RWPE1 (cell line): ENCODE measurements at regions not wholly inside any gene's neighbourhood (a gene's known extent, or its start where the extent isn't known, plus 50 kb on each side); places are given as distances from the start of the nearest gene placed in this dataset.

Source experiments
- CTCF ChIA-PET: fragments of 350-600 bp; sonication (Branson Sonifier 250); formaldehyde crosslinking; extraction: SDS; loops from one replicate; lab custom pipeline; 2021; lab: Yijun Ruan, JAX
- POLR2A ChIA-PET: fragments of 400-600 bp; formaldehyde crosslinking; extraction: SDS; loops from one replicate; lab custom pipeline; 2020; ENCODE audit warnings: antibody characterized with exemption; ENCODE audit not compliant: low non-redundant PET; lab: Yijun Ruan, JAX
- DNase-seq: peaks from one replicate; pipeline ENCODE4 v3.0.0; 2012; ENCODE audit warnings: low spot score
- H3K27ac ChIP-seq: fragments of 450-650 bp; 2 replicates; pipeline ENCODE4 v1.5.1; 2017
- CTCF ChIP-seq: fragments of 450-650 bp; conservative IDR thresholded peaks from 2 replicates; pipeline ENCODE4 v1.5.1; 2017; ENCODE audit warnings: low read depth, mild to moderate bottlenecking

- CTCF ChIA-PET: interaction anchor here (0.6 kb wide), 1 partner anchor 18 kb away, joined by 3 read pairs; no protein-coding TSS in a partner anchor
- no peak for TF ChIP-seq CTCF
- no peak for DNase-seq
- no peak overlapping the region for H3K27ac ChIP-seq
- POLR2A ChIA-PET: no interaction called here
Measured at GRCh38 chr3:189394599-189395121, 222.9 kb downstream of the TPRG1 start.

GRCh38 chr3:189395825-189396224 is 224.1 kb downstream of the TPRG1 start:
- TF ChIP-seq CTCF: no peak
- ChIA-PET CTCF (no interaction called here), POLR2A (no interaction called here)
- no peak overlapping the region for H3K27ac ChIP-seq
- no peak for DNase-seq

GRCh38 chr3:189398656-189399055 is 226.9 kb downstream of the TPRG1 start:
- CTCF ChIA-PET: no interaction called here
- no peak for DNase-seq
- no peak for TF ChIP-seq CTCF
- POLR2A ChIA-PET: no interaction called here
- no peak overlapping the region for H3K27ac ChIP-seq

- CTCF ChIA-PET: no interaction called here
- no peak for DNase-seq
- no peak overlapping the region for H3K27ac ChIP-seq
- no peak for TF ChIP-seq CTCF
- POLR2A ChIA-PET: no interaction called here
Measured at GRCh38 chr3:189401196-189401595, 229.4 kb downstream of the TPRG1 start.

GRCh38 chr3:189403194-189403593 is 228.0 kb upstream of the TP63 start:
- CTCF ChIA-PET: interaction anchor here (0.6 kb wide), 1 partner anchor 219 kb away, joined by 3 read pairs; no protein-coding TSS in a partner anchor

GRCh38 chr3:189404024-189404423 is 227.2 kb upstream of the TP63 start:
- ChIA-PET CTCF (no interaction called here), POLR2A (no interaction called here)
- H3K27ac ChIP-seq: no peak overlapping the region
- no peak for TF ChIP-seq CTCF
- DNase-seq: peak; percentile 17

More at GRCh38 chr3:189403194-189403593, 228.0 kb upstream of the TP63 start:
- POLR2A ChIA-PET: no interaction called here
- TF ChIP-seq CTCF: no peak
- no peak overlapping the region for H3K27ac ChIP-seq
- DNase-seq: no peak
